Muscle of arm (tissue), 1 donor: ENCODE measurements at regions not wholly inside any gene's neighbourhood (a gene's known extent, or its start where the extent isn't known, plus 50 kb on each side); places are given as distances from the start of the nearest gene placed in this dataset.

Experiments used
- DNase-seq: peaks from one replicate; pipeline ENCODE4 v3.0.0-alpha.2; 2013

DNA sequence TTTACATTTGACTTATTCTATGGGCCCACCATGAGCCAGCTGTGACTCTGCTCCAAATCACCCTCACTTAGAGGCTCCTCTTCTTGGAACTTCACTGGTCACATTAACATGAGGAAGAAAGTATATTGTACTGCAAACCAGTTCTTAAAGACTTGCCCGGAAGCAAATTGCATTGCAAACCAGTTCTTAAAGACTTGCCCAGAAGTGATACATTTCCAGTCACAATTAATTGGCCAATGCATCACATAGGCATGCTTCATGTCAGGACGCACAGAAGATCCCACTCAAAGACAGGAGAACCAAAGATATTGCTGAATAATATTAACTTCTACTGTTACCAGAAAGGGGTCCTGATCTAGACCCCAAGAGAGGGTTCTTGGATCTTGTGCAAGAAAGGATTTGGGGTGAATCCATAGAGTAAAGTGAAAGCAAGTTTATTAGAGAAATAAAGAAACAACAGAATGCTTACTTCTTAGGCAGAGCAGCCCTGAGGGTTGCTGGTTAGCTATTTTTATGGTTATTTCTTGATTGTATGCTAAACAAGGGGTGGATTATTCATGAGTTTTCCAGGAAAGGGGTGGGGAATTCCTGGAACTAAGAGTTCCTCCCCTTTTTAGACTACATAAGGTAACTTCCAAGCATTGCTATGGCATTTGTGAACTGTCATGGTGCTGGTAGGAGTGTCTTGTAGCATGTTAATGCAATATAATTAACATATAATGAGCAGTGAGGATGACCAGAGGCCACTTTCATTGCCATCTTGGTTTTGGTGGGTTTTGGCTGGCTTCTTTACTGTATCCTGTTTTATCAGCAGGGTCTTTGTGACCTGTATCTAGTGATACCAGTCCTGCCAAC, 54.6 kb upstream of the HCCS start:
- no peak for DNase-seq

DNA sequence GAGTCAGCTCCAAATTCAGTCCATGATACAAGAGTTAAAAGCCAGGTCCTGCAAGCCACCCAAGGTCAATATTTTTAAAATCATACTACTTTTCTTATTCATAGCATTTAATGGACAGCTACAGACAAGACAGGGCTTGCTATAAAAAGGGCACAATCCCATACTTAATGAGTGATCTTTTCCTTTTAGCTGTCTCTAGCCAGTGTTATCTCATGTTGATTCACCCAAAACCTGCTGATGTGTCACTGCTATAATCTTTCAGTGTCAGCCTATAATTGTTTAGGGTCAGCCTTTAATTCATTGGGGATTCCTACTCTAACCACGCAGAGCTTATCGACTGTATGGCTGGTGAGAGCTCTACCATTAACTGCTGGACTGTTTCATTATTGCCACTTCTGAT, 51.2 kb upstream of the HCCS start:
- DNase-seq: no peak
